Chondrocyte (in vitro differentiated cells): ENCODE measurements at regions not wholly inside any gene's neighbourhood (a gene's known extent, or its start where the extent isn't known, plus 50 kb on each side); places are given as distances from the start of the nearest gene placed in this dataset.

Experiments
- DNase-seq: peaks from one replicate; pipeline ENCODE4 v3.0.0; 2021; ENCODE audit warnings: mixed read lengths, low spot score
- H3K27ac Mint-ChIP-seq: one replicate; pipeline ENCODE4 v1.8.0; 2021; ENCODE audit warnings: mild to moderate bottlenecking, moderate library complexity, mixed read lengths; ENCODE audit not compliant: unreplicated experiment
- H3K27me3 Mint-ChIP-seq: 2 replicates; pipeline ENCODE4 v1.8.0; 2021; ENCODE audit warnings: low read depth, mixed read lengths
- H3K36me3 Mint-ChIP-seq: 2 replicates; pipeline ENCODE4 v1.8.0; 2021; ENCODE audit warnings: low read depth, mixed read lengths
- H3K4me1 Mint-ChIP-seq: 2 replicates; pipeline ENCODE4 v1.8.0; 2021; ENCODE audit warnings: low read depth, mild to moderate bottlenecking, mixed read lengths
- H3K4me3 Mint-ChIP-seq: one replicate; pipeline ENCODE4 v1.8.0; 2021; ENCODE audit warnings: mild to moderate bottlenecking, moderate library complexity, mixed read lengths; ENCODE audit not compliant: unreplicated experiment
- H3K9me3 Mint-ChIP-seq: 2 replicates; pipeline ENCODE4 v1.8.0; 2021; ENCODE audit warnings: low read depth, mixed read lengths
- CTCF ChIP-seq: fragments of 200-600 bp; sonication (generic); IDR thresholded peaks from 2 replicates; pipeline ENCODE4 v1.5.0; 2021; ENCODE audit warnings: antibody characterized with exemption, mild to moderate bottlenecking, moderate library complexity

- no peak for DNase-seq
- Mint-ChIP-seq H3K4me3 (no peak overlapping the region), H3K36me3 (peaks cover 3% of the 10 kb centered on the region), H3K4me1 (peaks cover 24% of the 10 kb centered on the region), H3K27ac (no peak overlapping the region), H3K9me3 (peaks cover 11% of the 10 kb centered on the region), H3K27me3 (no peaks in the 10 kb centered on the region)
- TF ChIP-seq CTCF: no peak
Observed at GRCh38 chr4:123037804-123038203, 115.4 kb upstream of the NUDT6 start.

GRCh38 chr4:123042095-123042494 is 119.7 kb upstream of the NUDT6 start:
- H3K4me1 Mint-ChIP-seq: peaks cover 13% of the 10 kb centered on the region
- no peak overlapping the region for H3K27ac Mint-ChIP-seq

GRCh38 chr4:123043013-123043412 is 120.6 kb upstream of the NUDT6 start:
- Mint-ChIP-seq H3K9me3 (peaks cover 40% of the 10 kb centered on the region), H3K4me3 (no peak overlapping the region), H3K27me3 (no peaks in the 10 kb centered on the region), H3K27ac (no peak overlapping the region), H3K4me1 (peaks cover 7% of the 10 kb centered on the region), H3K36me3 (peaks cover 13% of the 10 kb centered on the region)
- TF ChIP-seq CTCF: no peak
- no peak for DNase-seq

More at GRCh38 chr4:123042095-123042494, 119.7 kb upstream of the NUDT6 start:
- Mint-ChIP-seq H3K9me3 (peaks cover 35% of the 10 kb centered on the region), H3K36me3 (peaks cover 11% of the 10 kb centered on the region), H3K27me3 (no peaks in the 10 kb centered on the region), H3K4me3 (no peak overlapping the region)
- no peak for DNase-seq
- TF ChIP-seq CTCF: no peak

- DNase-seq: no peak
- H3K4me1 Mint-ChIP-seq: no peaks in the 10 kb centered on the region
- H3K27ac Mint-ChIP-seq: no peak overlapping the region
- no peak for TF ChIP-seq CTCF
- peaks cover 49% of the 10 kb centered on the region for H3K9me3 Mint-ChIP-seq
- no peaks in the 10 kb centered on the region for H3K27me3 Mint-ChIP-seq
- H3K4me3 Mint-ChIP-seq: no peak overlapping the region
- peaks cover 13% of the 10 kb centered on the region for H3K36me3 Mint-ChIP-seq
Observed at GRCh38 chr4:123043793-123044425, 121.5 kb upstream of the NUDT6 start.

- peaks cover 61% of the 10 kb centered on the region for H3K9me3 Mint-ChIP-seq
- no peaks in the 10 kb centered on the region for H3K4me1 Mint-ChIP-seq
- no peak overlapping the region for H3K4me3 Mint-ChIP-seq
- no peaks in the 10 kb centered on the region for H3K27me3 Mint-ChIP-seq
- DNase-seq: no peak
- H3K36me3 Mint-ChIP-seq: peaks cover 16% of the 10 kb centered on the region
- H3K27ac Mint-ChIP-seq: no peak overlapping the region
- TF ChIP-seq CTCF: no peak
Observed at GRCh38 chr4:123046096-123046495, 123.7 kb upstream of the NUDT6 start.
